Glomerular endothelial cell (primary cell): ENCODE measurements at regions not wholly inside any gene's neighbourhood (a gene's known extent, or its start where the extent isn't known, plus 50 kb on each side); places are given as distances from the start of the nearest gene placed in this dataset.
"Not testable (repeated sequence)": the region's sequence is repeated elsewhere in the genome, so short reads cannot be mapped to it uniquely, and the experiment has no call there.

Experiments
- DNase-seq: peaks from one replicate; pipeline ENCODE4 v3.0.0-alpha.2; 2011; ENCODE audit warnings: low read depth, low spot score; ENCODE audit errors: extremely low read depth

DNA sequence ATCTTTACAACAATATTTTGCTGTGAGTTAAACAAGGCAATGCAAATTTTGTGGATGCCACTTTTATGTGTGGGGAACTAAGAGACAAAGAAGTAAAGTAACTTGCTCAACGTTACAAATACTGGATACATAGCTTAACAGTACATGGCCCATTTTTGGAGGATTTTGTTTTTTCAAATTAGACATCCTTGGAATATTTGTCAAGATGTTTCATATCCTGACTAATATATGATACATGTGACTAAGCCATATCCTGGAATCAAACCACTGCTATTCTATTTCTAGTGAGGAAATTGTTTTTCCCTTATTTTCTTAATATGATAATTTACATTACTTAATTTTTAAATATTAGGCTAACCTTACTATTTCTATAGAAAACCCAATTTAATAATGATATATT lies 529.8 kb downstream of the DMRTA1 start:
- peak; percentile 23 for DNase-seq

DNA sequence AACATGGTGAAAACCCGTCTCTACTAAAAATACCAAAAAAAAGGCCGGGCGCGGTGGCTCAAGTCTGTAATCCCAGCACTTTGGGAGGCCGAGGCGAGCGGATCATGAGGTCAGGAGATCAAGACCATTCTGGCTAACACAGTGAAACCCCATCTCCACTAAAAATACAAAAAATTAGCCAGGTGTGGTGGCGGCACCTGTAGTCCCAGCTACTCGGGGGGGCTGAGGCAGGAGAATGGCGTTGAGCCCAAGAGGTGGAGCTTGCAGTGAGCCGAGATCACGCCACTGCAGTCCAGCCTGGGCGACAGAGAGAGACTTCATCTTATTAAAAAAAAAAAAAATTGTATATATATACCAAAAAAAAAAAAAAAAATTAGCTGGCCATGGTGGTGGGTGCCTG lies 533.8 kb downstream of the DMRTA1 start:
- DNase-seq, result not testable (repeated sequence)

DNA sequence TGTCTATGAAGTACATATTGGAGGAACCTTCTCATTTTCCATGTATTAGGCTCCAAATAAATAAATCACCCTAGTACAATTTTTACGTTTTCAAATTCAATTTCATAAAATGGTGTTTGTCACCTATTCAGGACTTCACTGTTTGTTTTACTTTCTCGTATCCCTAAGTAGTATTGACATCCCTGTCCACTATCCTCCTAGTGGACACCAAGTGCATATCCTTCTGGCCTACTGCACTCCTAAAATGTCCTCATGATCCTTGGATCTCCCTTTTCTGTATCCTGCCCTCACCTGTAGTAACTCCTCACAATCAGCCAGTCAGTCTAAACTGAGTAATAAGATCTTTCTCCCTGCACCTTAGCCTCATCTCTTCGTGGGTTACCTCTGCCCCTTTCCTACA lies 539.9 kb downstream of the DMRTA1 start:
- no peak for DNase-seq

DNA sequence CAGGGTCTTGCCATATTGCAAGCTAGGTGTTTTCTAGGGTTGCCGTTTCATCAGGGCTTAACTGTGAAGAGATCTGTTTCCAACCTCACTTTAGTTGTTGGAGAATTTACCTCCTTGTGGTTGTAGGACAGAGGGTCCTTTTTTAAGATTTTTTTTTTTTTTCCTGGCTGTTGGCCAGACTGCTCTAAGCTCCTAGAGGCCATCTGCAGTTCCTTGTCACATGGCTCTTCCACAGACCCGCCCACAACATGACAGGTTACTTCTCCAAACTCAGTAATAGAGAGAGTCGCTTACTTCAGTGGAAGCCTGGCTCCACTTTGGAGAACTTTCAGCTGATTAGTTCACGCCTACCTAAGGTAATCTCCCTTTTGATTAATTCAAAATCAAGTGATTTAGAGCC lies 543.7 kb downstream of the DMRTA1 start:
- DNase-seq, result no peak

DNA sequence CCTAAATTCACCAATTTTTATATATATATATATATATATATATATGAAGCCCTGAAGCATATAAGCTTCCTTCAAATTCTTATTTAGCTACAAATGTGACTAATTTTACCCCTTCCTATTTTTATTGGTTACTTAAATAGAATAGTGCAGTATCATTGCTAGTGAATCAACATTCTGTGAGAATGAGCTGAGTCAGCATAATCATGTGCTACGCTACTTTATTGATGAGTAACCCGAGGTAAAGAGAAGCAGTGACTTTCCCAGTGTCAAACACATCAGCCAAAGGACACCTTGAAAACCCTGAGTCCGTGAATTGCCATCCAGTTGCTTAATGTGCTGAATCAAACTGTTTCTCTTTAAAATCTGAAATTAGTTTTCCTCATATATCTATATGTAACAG lies 546.2 kb downstream of the DMRTA1 start:
- no peak for DNase-seq

DNA sequence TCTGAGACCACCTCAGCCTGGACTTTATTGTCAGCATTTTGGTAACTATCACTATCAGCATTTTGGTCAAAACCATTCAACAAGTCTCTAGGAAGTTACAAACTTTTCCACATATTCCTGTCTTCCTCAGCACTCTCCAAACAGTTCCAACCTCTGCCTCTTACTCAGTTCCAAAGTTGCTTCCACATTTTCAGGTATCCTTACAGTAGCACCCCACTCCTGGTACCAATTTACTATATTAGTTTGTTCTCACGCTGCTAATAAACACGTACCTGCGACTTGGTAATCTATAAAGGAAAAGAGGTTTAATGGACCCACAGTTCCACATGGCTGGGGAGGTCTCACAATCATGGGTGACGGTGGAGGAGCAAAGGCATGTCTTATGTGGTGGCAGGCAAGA lies 551.3 kb downstream of the DMRTA1 start:
- no peak for DNase-seq

DNA sequence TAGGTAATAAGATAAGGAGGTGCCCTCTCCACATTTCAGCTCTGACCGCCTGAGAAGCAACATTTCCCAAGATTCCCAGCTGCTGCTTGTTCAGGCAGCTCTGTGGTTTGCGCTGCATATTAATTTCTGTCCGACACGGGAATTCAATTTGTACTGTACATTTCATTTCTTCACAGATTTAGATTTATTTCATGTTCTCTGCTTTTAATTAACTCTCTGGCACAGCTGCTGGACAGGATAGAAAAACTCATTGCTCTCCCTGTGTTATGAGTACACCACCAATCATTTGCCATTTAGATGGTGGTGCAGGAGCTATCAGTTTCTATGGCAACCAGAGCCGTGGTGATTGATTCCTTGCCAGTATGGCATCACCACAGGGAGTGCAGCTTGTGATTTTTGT lies 558.5 kb downstream of the DMRTA1 start:
- no peak for DNase-seq

DNA sequence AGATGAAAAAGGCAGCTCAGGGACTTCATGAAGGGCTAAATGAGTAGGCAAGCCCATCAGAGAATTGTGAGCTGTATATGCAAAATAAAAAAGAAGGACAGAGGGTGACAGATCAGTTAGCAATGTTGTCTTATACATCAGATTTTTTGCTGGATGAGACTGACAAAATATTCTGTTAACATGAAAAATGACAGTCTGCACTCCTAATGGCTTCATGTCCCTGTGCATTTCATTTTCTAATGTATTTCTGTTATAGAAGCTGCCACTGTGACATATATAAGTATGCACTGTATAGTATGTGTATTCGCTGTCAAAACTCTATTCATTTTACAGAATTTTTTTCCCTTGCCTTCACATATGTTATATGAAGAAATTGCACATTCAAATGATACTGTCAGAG lies 559.5 kb downstream of the DMRTA1 start:
- no peak for DNase-seq

DNA sequence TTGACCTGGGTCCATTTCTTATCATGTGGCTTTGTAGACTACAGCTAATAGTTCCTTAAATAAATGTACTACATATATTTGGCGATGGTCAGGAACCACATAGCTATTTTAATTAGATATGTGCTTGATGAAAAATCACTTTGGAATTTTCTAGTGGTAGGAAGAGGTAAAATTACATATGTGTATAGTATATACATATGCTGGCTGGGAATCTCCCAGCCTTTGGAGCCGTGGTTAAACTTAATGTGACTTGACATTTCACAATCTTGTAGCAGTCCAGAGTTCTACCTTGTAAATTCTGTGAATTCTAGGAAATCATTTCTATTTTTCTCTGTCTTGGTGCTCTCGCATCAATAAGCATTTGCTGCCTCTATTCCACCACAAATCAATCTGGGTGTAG lies 565.0 kb downstream of the DMRTA1 start:
- no peak for DNase-seq

DNA sequence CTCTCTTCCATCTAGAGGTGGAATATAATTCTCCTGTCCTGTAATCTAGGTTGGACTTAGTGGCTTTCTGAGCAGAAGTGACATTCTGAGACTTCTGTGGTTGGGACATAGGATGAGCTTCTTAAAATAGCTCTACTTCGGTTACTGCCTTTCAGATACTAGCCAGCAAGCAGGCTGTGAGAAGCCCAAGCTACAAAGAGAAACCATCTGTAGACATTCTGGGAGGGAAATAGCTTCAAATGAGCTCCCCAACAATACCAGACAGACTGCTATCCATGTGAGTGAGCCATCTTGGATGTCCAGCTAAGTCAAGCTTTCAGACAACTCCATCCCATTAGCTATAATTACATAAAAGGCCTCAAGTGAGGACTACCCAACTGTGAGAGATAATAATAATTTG lies 568.9 kb downstream of the DMRTA1 start:
- DNase-seq, result no peak

DNA sequence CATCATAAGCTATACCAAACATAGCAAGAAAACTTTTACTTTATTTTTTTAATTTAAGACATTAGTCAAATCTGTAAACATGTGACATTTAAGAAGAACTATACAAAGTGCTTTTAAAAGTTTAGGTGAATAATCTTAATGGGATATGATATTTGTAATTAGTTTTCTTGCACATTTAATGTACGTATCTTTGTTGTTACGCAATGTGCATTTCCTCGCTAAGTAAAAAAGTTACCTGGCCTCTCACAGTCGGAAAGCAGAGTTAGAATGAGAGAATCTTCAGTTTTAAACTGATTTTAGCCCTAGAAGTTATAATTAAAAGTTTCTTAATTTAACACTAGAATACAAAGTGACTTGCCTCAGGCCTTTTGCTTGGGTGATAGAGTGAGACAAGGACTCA lies 589.8 kb downstream of the DMRTA1 start:
- no peak for DNase-seq

DNA sequence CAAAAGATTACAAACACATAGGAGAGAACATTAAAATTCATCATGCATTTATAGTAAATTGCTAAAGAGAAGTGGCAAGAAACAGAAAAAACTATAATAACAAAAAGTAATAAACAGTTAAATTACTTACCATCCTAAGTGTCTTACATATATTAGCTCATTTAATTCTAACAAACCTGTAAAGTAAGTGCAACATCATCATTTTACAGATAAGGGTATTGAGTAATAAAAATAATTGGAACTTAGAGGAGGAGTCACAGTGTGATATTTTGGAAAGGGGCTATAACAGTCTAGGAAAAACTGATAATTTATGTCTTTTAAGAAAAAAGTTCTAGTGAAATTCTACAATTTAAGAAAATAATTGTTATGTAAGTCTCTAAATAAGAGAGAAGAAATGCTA lies 592.8 kb downstream of the DMRTA1 start:
- DNase-seq, result no peak

DNA sequence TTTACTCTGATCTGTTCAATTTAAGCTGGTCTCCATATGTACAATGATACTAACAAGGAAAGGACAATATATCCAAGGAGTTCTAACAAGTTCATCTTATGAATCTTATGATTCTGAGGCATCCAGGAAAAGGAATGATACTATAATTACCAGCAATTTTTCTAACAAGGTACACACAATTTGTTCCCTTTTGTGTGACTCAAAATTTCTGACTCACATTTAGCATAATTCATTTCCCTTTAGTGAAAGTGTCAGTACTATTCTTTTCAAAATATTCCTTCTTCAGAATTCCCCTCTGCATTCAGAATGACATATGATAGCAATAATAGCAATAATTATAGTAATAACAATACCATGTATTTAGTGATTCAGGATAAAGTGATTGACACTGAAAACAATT lies 594.8 kb downstream of the DMRTA1 start:
- DNase-seq, result no peak

DNA sequence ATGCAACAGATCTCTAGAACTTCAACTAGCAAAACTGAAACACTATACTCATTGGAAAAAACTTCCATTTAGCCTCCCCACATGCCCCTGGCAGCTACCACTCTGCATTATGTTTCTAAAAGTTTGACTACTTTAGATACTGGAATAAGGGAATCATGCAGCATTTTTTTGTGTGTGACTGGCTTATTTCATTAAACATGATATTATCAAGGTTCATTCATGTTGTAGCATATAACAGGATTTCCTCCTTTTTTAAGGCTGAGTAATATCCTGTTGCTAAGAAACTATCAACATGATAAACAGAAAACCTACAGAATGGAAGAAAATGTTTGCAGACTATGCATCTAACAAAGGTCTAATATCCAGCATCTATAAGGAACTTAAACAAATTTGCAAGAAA lies 597.9 kb downstream of the DMRTA1 start:
- DNase-seq, result peak; percentile 66

DNA sequence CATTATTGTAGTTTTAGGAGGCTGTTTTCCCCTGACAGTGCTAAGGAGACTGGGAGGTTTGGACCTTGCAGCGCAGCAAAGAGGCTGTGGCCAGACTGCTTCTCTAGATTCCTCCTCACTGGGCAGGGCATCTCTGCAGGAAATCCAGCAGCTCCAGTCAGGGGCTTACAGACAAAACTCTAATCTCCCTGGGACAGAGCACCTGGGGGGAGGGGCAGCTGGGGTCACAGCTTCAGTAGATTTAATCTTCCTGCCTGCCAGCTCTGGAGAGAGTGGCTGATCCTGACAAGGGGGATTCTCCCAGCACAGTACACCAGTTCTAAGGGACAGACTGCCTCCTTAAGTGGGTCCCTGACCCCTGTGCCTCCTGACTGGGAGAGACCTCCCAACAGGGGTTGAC lies 599.4 kb downstream of the DMRTA1 start:
- not testable (repeated sequence) for DNase-seq

DNA sequence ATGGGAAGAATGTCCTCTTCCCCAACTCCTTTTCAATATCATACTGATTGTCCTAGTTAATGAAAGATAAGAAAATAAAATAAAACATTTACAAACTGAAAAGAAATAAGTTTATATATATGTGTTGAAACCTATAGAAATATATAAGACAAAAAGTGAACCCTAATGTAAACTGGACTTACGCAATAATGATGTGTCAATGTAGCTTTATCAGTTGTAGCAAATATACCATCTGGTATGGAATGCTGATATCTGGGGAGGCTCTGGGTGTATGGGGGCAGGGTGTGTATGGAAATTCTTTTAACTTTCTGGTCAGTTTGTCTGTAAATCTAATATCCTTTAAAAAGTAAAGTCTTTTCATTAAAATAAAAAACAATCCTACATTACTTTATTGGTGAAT lies 603.9 kb downstream of the DMRTA1 start:
- no peak for DNase-seq

DNA sequence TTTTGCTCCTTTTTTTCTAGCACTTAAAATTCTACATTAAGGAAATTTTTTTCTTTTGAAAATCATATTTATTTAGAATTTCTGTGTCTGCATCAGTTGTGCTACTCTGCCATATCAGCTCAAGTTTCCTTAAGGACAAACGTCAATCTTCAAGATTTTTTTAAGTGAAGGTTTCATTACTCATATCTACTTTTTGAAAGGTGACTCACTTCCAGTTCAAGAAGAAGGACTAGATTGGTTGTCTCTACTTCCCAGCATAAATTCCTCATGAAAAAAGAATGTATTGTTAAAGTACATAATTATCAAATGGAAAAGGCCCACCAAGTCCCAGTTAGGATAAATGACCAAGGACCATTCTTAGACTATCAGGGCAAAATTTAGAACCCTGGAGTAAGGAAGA lies 626.5 kb downstream of the DMRTA1 start:
- DNase-seq, result no peak

DNA sequence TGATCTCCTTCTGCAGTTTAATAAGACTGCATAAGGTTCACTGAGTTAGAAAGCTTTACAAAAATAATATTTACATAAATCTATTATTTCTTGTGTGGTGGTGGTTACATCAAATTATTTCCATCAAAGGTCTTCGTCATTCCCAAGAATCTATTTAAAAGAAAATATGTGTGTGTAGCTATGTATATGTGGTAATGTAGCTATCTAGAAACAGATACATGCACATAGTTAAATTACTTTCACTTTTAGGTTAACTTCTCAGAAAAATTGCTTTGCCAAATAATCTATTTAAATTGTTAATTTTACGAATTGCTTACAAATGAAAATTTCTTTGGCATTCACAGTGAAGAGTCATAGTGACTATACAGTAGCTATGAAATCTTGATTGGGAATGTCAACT lies 633.2 kb downstream of the DMRTA1 start:
- DNase-seq, result no peak

DNA sequence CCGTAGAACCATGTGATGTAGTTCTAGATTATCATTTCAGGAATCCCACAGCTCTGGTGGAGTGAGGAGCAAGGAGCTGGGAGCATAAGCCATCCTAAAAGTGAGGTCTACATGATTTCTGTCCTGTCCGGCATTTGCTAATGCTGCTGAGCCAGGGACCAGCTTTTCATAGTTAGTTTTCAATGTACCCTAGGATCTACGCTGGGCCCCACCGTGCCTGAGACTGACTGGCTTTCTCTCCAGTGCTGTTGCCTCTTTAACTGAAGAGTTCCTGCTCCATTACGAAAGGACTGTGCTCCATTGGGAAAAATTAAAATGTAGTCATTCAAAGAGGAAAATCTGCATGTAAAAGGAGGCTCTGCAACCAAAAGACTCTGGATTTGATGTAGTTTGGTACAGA lies 634.8 kb downstream of the DMRTA1 start:
- no peak for DNase-seq

DNA sequence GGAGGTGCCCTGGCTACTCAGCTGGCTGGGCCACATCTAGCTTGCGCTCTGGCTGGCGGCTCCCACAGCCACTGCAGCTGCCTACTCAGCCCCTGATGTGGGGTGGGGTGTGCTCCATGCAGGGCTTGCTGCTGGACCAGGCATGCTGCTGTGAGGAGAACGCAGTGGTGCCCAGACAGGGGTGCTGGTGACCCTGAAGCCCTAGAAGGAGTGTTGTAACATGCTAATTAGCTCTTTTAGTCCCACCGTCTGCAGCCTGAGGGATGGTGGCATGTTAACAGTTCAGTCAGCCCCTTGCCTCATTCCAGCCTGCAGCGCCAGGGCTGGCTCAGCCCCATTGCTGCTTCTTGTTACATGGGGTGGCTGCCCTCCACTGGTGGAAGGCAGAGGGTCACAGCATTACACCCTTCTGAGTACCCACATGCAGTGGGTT lies 642.3 kb downstream of the DMRTA1 start:
- DNase-seq, result no peak

DNA sequence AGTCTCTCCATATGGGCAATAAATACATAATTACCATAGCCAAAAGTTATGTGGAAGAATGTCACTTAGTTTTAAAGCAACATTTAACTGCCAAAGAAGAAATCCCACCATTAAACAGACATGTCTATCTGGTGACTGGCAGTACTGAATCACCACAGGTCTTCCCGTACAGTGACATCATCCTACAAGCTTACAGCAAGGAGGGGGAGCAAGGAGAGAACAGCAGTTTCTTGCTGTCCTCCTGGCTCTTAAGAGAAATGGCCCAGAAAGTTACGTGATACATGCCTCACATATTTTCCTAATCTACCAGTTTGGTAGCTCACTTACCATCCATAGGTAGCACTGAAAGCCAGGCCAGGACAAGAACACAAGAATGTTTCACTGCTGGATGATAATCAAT lies 671.0 kb downstream of the DMRTA1 start:
- DNase-seq, result no peak

DNA sequence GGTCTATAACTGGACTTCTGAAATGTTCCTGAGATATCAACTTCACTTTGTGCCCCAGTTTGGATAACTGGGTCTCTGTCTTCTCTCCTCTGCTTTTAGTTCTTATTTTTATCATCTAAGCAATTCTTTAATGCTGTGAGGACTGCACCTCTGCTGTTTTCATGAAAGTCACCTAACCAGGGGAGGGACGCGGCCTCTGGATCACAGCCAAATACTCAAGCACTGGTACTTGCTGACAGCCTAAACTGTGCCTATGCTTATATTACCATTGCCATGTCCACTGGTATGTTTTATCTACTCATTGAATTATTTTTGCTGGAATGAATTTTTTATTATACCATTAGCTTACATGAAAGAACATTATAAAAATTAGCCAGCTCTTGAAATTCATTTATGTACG lies 674.0 kb downstream of the DMRTA1 start:
- DNase-seq, result no peak

DNA sequence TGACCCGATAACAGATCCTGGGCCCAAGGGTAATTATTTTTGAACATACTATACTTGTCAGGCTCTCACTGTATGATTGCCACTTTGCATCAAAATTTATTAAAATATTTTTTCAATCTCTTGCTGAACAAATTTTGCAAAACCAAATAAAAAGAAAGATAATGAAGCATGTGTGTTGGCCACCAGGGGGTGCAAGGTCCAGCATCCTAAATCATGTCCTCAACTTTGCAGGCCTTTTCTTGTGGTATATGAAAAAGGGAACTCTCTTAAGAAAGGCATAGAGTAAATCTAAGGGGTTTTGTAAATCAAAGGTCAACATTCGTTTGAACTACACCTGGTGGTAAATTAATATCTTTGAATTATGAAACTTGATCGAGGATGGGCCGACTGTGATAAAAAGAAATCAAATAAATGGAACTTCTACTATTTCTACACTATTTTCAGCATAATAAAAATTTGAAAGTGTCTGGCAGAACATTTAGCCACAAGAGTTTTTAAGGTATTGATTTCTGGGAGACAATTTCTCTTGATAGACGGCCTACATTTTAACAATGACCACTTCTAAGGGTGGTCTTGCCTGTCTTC lies 676.5 kb downstream of the DMRTA1 start:
- DNase-seq, result peak; percentile 16

DNA sequence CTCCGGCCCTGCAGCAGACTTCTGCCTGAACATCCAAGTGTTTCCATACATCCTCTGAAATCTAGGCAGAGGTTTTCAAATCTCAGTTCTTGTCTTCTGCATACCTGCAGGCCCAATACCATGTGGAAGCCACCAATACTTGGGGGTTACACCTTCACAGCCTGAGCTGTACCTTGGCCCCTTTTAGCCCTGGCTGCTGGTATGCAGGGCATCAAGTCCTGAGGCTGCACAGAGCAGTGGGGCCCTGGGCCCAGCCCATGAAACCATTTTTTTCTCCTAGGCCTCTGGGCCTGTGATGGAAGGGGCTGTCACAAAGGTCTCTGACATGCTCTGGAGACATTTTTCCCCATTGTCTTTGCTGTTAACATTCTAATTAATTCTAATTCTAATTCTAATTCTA lies 680.6 kb downstream of the ELAVL2 start:
- no peak for DNase-seq
